GM19372 (cell line): ENCODE measurements at regions not wholly inside any gene's neighbourhood (a gene's known extent, or its start where the extent isn't known, plus 50 kb on each side); places are given as distances from the start of the nearest gene placed in this dataset.

Experiments used
- ATAC-seq: cut with Tn5 transposase; IDR thresholded peaks from one replicate; pipeline ENCODE4 v1.9.1; 2021; ENCODE audit warnings: mild to moderate bottlenecking, low read depth, moderate library complexity; ENCODE audit not compliant: unreplicated experiment

DNA sequence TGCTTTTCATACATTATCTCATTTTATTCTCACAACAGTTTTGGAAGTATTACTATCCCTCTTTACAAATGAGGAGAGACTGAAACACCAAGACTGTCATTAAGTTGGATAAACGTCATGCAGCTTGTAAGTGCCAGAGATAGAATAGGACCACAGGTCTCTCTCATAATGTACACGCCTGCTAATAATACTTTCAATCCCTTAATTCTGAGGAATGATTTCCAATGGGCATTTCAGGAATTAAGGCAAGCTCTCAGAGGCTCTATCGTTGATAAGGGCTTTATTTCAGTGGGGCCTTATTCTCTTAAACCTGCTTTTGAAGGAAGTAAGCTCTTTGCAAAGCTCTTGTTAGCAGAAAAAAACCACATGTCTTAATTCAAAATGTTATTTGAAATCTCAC is 229.1 kb downstream of the NFKBIZ start:
- ATAC-seq: no peak

DNA sequence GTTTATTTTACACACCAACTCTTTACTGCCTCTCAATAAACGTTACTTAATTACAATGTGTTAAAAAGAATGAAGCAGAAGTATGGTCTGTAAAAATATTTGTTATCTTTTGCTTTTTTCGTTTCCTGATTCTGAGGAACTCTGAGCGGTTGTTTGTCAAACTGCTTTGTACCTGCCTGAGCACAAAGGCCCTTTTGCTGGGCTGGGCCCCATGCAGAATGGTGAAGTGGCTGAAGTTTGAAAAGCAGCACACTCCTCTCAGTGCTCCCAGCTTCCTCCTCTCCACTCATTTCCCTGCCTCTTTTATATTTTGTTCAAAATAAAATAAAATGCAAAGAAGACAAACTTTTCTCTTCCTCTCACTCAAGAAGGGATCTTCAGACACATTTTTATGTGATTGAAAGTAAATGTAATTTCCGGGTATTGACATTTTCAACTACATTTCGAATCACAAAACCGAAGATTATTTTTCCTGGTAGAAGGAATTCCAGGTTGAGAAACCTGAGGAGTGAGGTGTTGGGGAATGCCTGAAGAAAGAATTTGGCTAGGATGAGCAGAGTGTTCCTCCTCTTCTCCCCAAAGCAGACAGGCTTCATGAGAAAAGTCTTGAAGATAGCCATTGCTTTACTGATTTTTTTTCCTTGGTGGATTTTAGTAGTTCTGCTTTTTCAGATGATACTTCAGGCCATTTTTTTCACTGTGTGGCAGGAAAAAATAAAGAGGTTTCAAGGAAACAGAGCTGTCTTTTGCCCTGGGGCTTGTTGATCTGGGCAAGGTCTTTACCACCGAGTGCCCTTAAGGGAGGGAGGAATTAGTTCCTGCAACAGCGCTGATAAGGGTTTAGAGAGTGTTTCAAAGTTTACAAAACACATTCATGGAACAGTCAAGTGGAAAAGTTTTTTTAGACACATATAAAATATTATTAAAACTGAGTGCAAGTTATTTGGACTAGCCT is 229.8 kb downstream of the NFKBIZ start:
- no peak for ATAC-seq

DNA sequence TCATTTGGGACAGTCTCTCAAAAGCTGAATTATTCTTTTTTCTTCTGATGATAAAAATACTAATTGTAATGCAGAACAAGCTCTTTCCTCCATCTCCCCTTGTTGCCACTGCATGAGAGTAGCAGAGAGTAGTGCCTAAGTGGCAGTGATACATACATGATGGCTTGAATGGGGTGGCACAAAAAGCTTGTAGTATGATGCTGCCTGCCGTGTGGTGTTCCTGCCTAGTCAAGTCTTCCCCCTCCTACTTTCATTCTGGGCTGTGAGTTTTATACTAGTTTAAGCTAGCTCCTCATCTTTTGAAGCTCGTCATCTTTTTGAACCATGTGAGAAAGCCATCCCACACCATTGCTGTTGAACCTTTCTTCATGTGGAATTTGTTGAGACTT is 230.5 kb downstream of the NFKBIZ start:
- ATAC-seq: no peak

DNA sequence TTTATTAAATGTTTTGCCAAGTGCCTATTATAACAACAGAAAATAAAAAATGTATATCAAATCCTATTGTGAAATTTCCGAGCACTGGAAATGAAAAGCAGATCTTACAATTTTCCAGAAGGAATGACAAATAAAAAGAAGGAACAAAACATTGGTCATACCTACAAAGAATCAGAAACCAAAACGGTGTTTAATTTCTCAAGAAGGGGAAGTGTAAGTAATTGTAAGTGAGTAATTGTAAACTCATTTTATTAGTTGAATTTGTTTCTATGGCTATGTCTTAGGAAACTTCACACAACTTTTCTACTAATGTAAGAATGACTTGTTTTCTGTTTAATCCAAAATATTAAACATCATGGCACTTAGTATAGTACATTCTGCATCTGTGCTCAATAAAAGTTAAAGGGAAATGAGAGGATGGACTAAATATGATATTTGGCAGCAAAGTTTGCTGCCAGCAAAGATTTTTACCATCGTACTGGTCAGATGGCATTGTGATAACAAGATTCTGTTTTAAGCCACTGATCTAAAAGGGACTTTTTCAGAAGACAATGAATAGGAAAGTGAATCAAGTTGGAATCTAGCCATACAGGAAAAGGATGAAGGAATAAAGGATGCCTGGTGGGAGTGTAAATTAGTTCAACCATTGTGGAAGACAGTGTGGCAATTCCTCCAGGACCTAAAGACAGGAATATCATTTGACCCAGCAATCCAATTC is 232.4 kb downstream of the NFKBIZ start:
- no peak for ATAC-seq

DNA sequence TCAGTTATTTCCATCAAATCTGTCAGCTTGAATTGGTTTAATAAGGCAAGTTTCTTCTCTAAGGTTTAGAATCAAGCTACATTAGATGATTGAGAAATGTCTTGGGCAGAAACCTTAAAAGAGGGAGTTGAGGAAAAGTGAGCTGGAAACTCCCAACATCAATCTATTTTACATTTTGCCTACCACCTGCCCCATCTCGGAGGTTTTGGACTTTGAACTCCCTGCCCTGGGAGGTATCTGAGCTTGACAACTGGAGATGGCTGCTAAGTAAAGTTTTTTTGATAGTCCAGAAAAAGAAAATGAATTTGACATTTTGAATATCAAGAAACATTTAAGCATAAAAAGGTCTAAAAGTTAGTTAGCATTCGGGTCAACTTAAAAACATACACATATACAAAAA is 234.2 kb downstream of the NFKBIZ start:
- no peak for ATAC-seq

DNA sequence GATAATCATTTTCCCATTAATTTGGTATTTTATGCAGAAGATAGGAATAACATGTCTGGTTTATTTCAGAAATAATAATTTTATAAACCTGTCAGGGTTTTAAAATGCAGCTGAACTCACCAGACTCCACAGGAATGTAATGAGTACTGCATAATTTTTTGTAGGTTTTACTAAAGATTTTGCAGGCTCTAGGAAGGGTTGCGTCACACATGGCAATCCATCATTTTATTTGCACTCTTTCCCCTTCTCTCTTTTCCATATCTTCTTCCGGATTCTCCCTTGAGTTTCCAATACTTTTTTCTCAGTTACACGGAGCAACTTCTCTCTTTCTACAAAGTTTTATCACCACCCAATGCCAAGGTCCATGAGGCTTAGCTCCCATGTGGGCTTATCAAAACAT is 234.7 kb downstream of the NFKBIZ start:
- ATAC-seq: no peak

DNA sequence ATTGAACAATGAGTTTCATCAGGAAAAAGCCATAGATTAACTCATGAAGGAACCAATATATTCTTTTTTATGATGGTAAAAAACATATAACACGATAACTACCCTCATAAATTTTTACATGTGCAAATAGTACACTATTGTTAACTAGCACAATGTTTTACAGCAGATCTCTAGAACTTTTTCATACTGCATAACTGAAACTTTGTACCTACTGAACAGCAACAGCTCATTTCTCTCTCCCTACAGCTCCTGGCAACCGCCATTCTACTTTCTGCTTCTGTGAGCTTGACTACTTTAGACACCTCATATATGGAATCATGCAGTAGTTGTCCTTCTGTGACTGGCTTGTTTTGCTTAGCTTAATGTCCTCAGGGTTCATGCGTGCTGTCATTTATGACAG is 235.4 kb downstream of the NFKBIZ start:
- ATAC-seq: no peak

DNA sequence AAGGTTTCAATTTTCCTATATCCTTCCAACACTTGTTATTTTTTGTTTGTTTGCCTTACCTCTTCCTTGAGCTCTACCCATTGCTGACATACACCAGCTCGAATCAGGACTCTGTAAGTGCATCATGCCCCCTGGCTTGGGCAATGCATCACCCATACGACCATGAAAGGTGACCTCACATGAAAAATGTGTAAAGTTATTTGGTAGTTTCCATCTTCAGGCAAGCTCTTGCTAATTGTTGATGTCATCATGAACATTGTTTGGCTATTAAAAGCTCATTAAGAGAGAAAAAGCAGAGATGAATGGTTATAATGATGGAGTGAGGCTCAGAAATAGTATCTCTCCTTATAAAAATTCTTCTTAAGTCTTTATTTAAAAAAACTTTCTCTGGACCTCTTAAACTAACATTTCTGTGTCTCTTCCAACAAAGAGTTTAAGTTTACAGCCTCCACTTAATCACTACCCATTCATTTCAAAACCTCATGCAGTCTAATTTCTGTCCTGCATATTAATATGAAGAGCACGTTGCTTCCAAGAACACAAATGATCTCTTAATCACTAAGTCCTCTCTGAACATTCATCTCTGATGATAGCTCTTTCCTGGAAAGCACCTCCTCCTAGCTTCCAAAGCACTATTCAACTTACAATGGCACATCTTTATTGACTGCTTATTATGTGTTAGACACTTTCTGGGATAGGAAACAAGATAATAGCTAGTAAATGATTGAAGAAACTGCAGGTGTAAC is 236.3 kb downstream of the NFKBIZ start:
- ATAC-seq: no peak

DNA sequence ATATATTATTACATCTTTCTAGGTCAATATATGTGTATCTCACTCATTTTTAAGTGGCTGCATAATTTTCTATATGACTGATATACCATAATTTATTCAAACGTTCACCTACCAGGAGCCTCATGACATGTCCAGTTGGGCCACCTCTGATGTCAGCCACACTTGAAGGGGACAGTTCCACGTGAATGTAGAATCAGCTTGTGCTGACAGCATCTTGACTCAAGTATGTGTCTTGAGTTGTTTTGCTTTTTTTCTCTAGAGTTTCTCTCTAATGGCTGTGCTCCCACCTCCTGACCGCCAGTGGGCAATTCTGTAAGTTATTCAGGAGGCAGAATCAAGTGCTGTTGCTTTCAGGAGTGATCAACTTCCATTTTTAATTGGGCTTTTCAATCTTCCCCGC is 237.9 kb downstream of the NFKBIZ start:
- no peak for ATAC-seq

DNA sequence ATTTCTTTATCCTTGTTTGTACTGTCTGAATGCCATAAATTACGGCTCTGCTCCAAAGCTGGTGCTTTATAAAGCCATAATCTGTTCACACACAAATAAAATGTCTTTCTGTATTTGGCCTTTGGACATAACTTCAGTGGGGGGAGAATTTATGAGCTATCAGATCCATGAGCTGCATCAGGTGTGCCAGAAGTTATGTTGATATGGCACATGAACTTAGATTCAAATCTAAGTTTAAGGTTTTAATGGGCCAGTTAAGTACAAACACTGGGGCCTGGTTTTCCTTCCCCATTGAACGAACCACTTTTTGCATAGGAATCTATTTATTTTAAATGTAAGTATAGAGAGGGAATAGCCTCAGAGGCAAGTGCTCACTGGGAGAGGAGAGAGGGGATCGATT is 239.9 kb downstream of the NFKBIZ start:
- ATAC-seq: no peak

DNA sequence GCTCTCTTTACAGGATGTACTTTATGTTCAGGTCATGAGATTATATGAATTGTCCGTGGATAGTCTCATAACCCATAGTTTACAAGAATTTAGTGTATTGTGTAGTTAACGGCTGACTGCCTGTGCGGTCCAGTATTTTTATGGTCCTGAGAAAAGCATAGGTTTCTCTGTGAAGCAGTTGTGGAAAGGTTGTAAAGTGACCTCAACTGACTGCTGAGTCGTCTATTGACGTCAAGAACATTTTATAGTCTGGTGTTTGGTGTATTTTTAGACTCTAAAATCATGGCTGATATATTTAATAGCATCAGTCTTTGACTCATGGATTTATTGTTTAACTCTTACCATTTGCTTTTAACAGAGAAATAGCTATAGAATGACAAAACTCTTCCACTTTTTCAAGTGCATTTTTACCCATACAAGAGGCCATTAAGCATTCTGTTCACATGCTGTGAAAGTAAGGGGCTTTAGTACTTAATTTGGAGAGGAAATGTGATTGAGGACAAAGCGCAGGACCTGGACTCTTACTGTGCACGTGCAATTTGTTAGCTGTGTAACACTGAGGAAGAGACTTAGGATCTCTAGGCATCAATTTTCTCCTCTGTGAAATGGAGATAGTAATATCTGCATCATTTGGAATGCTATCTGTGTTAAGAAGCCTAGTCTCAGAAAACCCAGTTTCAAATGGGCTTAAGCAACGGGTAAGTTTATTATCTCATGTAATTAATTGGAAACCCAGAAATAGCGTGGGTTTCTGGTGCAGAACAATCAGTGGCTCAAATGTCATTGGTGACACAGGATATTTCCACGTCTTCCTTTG is 240.8 kb downstream of the NFKBIZ start:
- ATAC-seq: no peak

DNA sequence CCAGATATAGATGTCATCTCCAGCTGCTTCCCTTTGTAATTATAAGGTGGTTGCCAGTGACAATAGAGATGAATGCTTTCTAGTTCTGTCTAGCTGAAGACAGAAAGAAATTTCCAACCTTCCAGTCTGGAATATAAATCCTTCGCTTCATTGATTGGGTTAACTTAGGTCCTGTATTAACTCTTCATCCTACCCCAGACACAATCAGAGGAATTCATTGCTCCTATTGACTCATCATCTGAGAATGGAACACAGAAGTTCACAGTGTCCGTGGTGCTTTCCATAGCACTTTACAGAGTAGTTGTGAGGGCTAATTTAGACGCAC is 241.4 kb downstream of the NFKBIZ start:
- ATAC-seq: no peak

DNA sequence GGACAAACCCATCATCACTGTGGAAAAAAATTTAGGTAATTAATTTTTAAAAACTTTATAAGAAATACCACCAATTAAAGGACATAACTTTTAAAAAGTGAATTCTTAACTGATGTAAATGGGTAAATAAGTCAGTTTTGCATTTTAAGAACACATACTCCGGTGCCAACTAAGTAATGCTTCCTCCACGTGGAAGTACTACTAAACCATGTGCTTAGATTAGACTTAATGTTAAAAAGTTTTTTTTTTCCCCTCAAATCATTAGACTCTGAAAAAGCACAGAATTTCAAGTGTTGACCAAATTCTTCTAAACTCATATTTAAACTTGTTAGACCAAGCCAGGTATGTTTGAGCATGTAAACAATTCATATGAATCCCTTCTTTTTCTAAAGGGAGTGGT is 242.0 kb downstream of the NFKBIZ start:
- no peak for ATAC-seq

DNA sequence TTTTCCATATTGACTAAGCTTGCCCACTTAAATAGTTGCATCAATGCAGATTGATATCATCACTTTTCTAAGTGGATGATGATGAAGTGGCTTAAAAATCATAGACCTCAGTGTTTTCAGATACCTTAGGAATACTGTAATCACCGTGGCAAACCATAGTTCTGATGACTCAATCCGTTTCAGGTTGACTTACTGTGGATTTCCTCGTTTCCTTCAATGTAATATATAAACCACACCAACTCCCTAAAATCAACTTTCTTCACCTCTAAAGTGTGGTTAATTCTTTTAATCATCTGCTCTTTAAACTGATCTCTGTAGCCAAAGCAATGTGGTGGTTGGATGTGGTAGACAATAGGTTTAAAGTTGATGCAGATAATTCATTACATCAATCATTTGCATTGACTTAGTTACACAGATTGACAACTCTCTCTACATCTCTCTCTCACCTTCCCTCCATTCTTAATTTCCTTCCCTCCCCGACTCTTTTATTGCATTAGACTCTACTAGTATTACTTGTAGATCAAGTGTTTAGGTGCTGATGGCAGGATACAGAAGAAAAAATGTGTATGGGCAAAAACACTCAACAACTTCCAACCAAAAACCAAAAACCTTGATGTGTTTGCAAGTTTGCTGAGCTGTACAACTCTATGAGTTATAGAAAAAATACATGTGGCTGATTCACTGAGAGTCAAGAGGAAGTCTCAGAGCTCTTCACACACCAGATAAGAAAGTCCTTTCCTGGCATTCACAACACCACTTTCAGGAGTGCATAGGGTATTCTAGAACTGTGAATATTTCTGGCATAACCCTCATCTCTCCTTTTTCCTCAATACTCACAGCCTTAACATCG is 243.5 kb downstream of the NFKBIZ start:
- ATAC-seq: no peak

DNA sequence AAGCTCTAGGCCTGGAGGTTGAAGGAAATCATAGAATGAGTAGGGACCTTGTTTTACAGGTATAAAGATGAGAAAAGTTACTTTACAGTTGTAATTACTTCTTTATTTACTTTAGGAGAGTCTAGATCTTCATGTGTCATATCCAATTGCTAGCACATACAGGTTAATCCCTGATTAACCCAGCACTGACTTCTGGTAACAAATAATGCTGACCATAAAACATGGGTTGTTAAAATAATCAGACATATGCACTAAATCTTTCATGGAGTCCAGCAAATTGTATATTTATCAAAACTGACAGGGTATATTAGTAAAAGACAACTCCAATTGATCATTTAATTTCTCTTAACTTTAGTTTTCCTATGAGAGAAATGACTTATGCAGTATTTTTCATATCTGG is 245.2 kb downstream of the NFKBIZ start:
- ATAC-seq: no peak

DNA sequence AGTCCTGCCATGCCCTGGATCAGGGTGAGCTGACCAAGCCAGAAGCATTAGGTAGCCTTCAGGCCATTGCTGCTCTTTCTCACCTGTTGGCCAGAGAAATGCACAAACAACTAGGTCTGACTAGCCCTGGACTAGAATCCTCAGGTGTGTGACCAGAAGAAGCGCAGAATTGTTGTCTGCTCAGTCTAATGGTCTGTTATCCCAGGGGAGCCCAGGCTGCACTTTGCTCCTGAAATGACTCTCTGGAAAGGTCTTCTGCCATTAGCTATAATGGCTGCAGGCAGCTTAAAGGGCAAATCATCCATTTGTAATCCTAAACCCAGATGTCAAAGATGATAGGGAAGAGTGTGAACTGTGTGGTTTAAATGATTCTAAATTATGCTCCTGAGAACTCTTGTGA is 246.1 kb downstream of the NFKBIZ start:
- no peak for ATAC-seq

DNA sequence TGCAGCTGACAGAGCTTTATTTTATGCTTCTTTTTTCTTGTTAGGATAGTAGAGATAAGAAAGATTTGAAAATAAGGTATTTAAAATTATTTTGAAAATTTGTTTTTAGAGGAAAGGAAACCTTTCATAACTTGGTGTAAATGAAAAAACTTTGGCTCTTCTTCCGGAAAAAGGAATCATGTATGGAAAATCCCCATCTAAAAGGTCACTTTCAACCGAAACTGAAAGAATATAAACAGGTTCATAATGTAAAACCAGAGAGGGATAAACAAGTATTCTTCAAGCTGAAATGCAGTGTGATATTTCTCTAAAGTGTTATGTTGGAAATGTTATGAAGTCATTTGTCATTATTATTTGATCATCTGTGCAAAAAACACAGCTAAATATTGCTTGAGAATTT is 246.8 kb downstream of the NFKBIZ start:
- no peak for ATAC-seq

DNA sequence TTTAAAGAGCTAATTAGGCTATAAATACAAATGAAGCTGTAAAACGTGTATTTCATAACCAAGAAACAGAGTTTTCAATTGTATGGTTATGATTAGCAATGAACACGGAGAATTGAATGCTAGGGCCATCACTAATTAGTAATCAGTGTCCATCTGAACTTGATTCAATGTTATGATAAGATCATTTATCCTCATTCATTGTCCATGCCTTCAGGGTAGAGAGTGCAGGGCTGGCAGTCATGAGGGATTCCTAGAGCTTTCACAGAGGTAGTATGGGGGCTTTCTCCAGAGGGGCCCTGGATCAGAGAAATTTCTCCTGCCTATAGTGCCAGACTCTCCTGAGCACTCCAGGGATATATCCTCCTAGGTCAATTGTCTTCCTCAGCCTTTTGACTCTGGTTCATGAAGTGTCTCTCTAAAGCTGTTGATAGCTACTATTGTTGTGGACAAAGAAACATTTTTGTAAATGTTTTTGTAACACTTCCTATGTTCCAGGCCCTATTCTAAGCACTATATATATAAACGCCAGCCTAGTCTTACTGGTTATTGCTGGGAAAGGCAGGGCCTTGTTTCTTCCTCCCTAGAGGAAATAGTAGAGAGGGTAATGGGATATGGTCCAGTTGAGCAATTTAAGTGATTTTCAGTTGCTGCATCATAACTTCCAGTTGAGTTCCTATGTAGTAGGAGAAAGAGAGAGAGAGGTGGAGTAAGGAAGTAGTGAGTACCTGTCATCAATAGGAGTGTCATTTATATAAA is 249.0 kb downstream of the NFKBIZ start:
- no peak for ATAC-seq

DNA sequence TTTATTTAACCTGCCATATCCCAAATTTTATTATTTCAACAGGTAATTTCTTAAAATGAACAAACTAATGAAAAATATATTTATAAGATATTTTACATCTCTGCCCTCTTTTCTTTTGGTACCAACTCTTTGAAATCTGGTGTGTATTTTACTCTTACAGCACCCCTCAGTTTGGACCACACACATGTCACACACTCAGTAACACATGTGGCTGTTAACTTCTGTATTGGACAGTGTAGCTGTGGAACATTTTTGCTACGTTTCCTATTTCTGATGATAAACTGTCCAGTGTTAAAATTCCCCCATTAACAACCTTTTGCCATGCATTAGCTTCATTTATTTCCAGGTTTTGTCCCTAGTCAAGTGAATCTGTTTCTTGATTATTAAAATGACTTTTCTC is 250.6 kb downstream of the NFKBIZ start:
- no peak for ATAC-seq
